ENCODE measurements at regions not wholly inside any gene's neighbourhood (a gene's known extent, or its start where the extent isn't known, plus 50 kb on each side); places are given as distances from the start of the nearest gene placed in this dataset.

- no peak for TF ChIP-seq CTCF (conservative IDR thresholded peaks at IDR 0.05)
- no peak for TF ChIP-seq EZH2 (IDR thresholded peaks at IDR 0.05; ENCODE audit: low read depth)
Observed at GRCh38 chr5:118687100-118687499, 301.2 kb downstream of the DTWD2 start.
